ENCODE measurements at regions not wholly inside any gene's neighbourhood (a gene's known extent, or its start where the extent isn't known, plus 50 kb on each side); places are given as distances from the start of the nearest gene placed in this dataset.

DNA sequence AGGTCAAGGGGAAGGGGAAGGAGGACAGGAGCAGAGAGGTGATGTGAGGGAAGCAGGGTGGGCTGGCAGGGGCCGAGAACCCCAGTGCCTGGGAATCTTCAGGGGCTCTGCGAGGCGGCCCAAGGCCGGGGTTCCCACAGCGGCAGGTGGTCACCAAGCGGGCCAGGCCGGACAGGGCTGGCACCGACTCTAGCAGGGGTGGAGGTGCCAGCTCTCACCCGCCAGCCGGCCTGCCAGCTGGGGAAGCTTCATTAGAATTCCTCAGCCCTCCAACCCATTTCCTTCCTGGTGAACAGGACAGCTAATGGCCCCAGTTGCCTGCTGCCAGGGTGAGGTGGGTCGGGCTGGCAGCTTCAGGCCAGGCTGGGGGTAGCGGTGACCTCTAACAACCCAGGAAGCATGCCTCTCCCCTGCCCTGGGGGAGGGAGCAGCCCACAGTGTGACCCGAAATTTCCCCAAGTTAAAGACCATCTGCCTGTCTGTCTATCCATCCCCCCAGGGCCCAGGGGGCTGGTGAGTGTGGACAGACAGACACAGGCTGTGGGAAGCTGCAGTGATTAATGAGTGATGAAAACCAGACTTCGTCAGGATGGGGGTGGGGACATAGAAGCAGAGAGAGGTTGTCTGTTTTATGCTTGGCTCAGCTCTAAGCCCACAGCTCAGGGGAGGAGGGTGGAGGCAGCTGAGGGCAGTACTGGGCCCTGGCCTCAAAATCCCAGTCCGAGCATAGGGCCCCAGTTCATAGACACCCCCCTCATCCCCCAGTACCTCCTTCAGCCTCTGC is 144.1 kb downstream of the ZFP36L2 start:
- Histone ChIP-seq H3K79me2 (ENCODE audit: control insufficient read depth, low read length) (no peaks in the 10 kb centered on the region), H3K4me1 (ENCODE audit: control insufficient read depth, low read length) (no peaks in the 10 kb centered on the region), H3K9me3 (ENCODE audit: control insufficient read depth, insufficient read depth, low read length) (no peaks in the 10 kb centered on the region), H3K27me3 (ENCODE audit: control insufficient read depth, low read length) (no peaks in the 10 kb centered on the region; the same call in 1 of the 2 replicates), H3K9me2 (replicated peaks; ENCODE audit: control insufficient read depth, low read length) (no peaks in the 10 kb centered on the region), H3K27ac (ENCODE audit: low read depth, low read length) (no peak overlapping the region), H3K4me2 (ENCODE audit: low read length) (no peak overlapping the region), H3F3A (ENCODE audit: control insufficient read depth, insufficient read depth) (no peaks in the 10 kb centered on the region), H4K20me1 (ENCODE audit: control insufficient read depth, insufficient read depth, low read depth, low read length) (no peaks in the 10 kb centered on the region), H3K4me3 (ENCODE audit: low read length) (no peak overlapping the region), H3K36me3 (ENCODE audit: control insufficient read depth, low read length) (no peaks in the 10 kb centered on the region)
- TF ChIP-seq, protein P1, sequence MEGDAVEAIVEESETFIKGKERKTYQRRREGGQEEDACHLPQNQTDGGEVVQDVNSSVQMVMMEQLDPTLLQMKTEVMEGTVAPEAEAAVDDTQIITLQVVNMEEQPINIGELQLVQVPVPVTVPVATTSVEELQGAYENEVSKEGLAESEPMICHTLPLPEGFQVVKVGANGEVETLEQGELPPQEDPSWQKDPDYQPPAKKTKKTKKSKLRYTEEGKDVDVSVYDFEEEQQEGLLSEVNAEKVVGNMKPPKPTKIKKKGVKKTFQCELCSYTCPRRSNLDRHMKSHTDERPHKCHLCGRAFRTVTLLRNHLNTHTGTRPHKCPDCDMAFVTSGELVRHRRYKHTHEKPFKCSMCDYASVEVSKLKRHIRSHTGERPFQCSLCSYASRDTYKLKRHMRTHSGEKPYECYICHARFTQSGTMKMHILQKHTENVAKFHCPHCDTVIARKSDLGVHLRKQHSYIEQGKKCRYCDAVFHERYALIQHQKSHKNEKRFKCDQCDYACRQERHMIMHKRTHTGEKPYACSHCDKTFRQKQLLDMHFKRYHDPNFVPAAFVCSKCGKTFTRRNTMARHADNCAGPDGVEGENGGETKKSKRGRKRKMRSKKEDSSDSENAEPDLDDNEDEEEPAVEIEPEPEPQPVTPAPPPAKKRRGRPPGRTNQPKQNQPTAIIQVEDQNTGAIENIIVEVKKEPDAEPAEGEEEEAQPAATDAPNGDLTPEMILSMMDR (IDR thresholded peaks at IDR 0.05; ENCODE audit: low read depth, low read length, poor library complexity, severe bottlenecking), result no peak
- no peak for TF ChIP-seq EZH2phosphoT487 (IDR thresholded peaks at IDR 0.05; ENCODE audit: borderline replicate concordance, low read length)

GRCh38 chr2:43081131-43081765 is 145.2 kb downstream of the ZFP36L2 start:
- Histone ChIP-seq H3K4me1 (ENCODE audit: control insufficient read depth, low read length) (no peaks in the 10 kb centered on the region), H3K27ac (ENCODE audit: low read depth, low read length) (no peak overlapping the region)
- TF ChIP-seq EZH2phosphoT487 (IDR thresholded peaks at IDR 0.05; ENCODE audit: borderline replicate concordance, low read length), result no peak
- TF ChIP-seq, protein P1 (IDR thresholded peaks at IDR 0.05; ENCODE audit: low read depth, low read length, poor library complexity, severe bottlenecking), result no peak

DNA sequence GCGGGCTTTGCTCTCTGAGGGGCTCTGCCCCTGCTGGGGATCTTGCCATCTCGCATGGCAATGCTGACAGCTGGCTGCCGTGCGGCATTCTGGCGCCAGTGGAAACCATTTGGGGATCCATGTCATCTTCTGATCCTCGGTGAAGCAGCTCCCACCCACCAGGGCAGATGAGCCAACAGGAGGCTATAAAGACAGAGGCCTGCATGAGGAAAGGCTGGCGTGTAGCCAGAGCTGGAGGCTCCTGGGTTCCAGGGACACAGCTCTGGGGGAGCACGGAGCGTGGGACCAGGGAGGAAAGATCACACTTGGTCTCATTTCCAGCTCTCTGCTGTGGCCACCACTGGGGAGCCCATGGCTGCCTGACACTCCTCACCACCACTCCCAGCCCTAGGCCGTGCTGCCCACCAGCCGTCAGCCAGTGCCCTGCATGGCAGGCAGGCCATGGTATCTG is 145.8 kb downstream of the ZFP36L2 start:
- Histone ChIP-seq H3K4me2 (ENCODE audit: low read length) (no peak overlapping the region), H3K4me3 (ENCODE audit: low read length) (no peak overlapping the region), H3F3A (ENCODE audit: control insufficient read depth, insufficient read depth) (no peaks in the 10 kb centered on the region), H3K79me2 (ENCODE audit: control insufficient read depth, low read length) (no peaks in the 10 kb centered on the region), H3K9me3 (ENCODE audit: control insufficient read depth, insufficient read depth, low read length) (no peaks in the 10 kb centered on the region), H3K4me1 (ENCODE audit: control insufficient read depth, low read length) (no peaks in the 10 kb centered on the region), H3K27ac (ENCODE audit: low read depth, low read length) (no peak overlapping the region), H3K36me3 (ENCODE audit: control insufficient read depth, low read length) (no peaks in the 10 kb centered on the region), H3K9me2 (replicated peaks; ENCODE audit: control insufficient read depth, low read length) (no peaks in the 10 kb centered on the region), H3K27me3 (ENCODE audit: control insufficient read depth, low read length) (no peaks in the 10 kb centered on the region; the same call in 1 of the 2 replicates), H4K20me1 (ENCODE audit: control insufficient read depth, insufficient read depth, low read depth, low read length) (no peaks in the 10 kb centered on the region)
- TF ChIP-seq, protein P1 (IDR thresholded peaks at IDR 0.05; ENCODE audit: low read depth, low read length, poor library complexity, severe bottlenecking), result no peak
- no peak for TF ChIP-seq EZH2phosphoT487 (IDR thresholded peaks at IDR 0.05; ENCODE audit: borderline replicate concordance, low read length)

More at GRCh38 chr2:43081131-43081765, 145.2 kb downstream of the ZFP36L2 start:
- Histone ChIP-seq H3K79me2 (ENCODE audit: control insufficient read depth, low read length) (no peaks in the 10 kb centered on the region), H3K4me3 (ENCODE audit: low read length) (no peak overlapping the region), H3K36me3 (ENCODE audit: control insufficient read depth, low read length) (no peaks in the 10 kb centered on the region), H3F3A (ENCODE audit: control insufficient read depth, insufficient read depth) (no peaks in the 10 kb centered on the region), H3K27me3 (ENCODE audit: control insufficient read depth, low read length) (no peaks in the 10 kb centered on the region; the same call in 1 of the 2 replicates), H4K20me1 (ENCODE audit: control insufficient read depth, insufficient read depth, low read depth, low read length) (no peaks in the 10 kb centered on the region), H3K4me2 (ENCODE audit: low read length) (no peak overlapping the region), H3K9me2 (replicated peaks; ENCODE audit: control insufficient read depth, low read length) (no peaks in the 10 kb centered on the region), H3K9me3 (ENCODE audit: control insufficient read depth, insufficient read depth, low read length) (no peaks in the 10 kb centered on the region)
